CD4-positive, alpha-beta T cell treated with Interferon alpha-2 for 1 hour (primary cell): ENCODE measurements at regions not wholly inside any gene's neighbourhood (a gene's known extent, or its start where the extent isn't known, plus 50 kb on each side); places are given as distances from the start of the nearest gene placed in this dataset.

Experiments used
- DNase-seq, 2 donors: peaks; one replicate each; pipeline ENCODE4 v3.0.0-alpha.2; 2020 to 2022

- no peak for DNase-seq
These were observed 241.1 kb upstream of the KLF4 start for GRCh38 chr9:107730666-107731065.

GRCh38 chr9:107727086-107727780 is 237.7 kb upstream of the KLF4 start:
- no peak for DNase-seq

- DNase-seq: no peak
These were observed 233.4 kb upstream of the KLF4 start for GRCh38 chr9:107723015-107723414.

- DNase-seq: no peak
These were observed 232.2 kb upstream of the KLF4 start for GRCh38 chr9:107721705-107722245.

GRCh38 chr9:107720501-107720900 is 230.9 kb upstream of the KLF4 start:
- no peak for DNase-seq

GRCh38 chr9:107717529-107718314 is 228.2 kb upstream of the KLF4 start:
- no peak for DNase-seq

- DNase-seq: no peak
These were observed 226.2 kb upstream of the KLF4 start for GRCh38 chr9:107715740-107716139.

GRCh38 chr9:107713470-107713869 is 223.9 kb upstream of the KLF4 start:
- DNase-seq: no peak

- peak; percentile 0 to 17 for DNase-seq
These were observed 222.8 kb upstream of the KLF4 start for GRCh38 chr9:107712390-107712789.

GRCh38 chr9:107711542-107711941 is 222.0 kb upstream of the KLF4 start:
- no peak for DNase-seq

- DNase-seq: no peak
These were observed 221.4 kb upstream of the KLF4 start for GRCh38 chr9:107710953-107711352.

GRCh38 chr9:107710546-107710945 is 221.0 kb upstream of the KLF4 start:
- DNase-seq: no peak

GRCh38 chr9:107708791-107709190 is 219.2 kb upstream of the KLF4 start:
- DNase-seq: no peak

- DNase-seq: no peak
These were observed 218.4 kb upstream of the KLF4 start for GRCh38 chr9:107707915-107708441.

GRCh38 chr9:107707428-107707837 is 217.9 kb upstream of the KLF4 start:
- no peak for DNase-seq

- no peak for DNase-seq
These were observed 217.3 kb upstream of the KLF4 start for GRCh38 chr9:107706701-107707427.

GRCh38 chr9:107705521-107705920 is 216.0 kb upstream of the KLF4 start:
- DNase-seq: no peak

- DNase-seq: no peak
These were observed 215.2 kb upstream of the KLF4 start for GRCh38 chr9:107704774-107705173.

GRCh38 chr9:107703651-107704050 is 214.1 kb upstream of the KLF4 start:
- DNase-seq: no peak

GRCh38 chr9:107700847-107701246 is 211.3 kb upstream of the KLF4 start:
- DNase-seq: no peak

- DNase-seq: no peak
These were observed 209.7 kb upstream of the KLF4 start for GRCh38 chr9:107699231-107699630.

GRCh38 chr9:107698779-107699178 is 209.2 kb upstream of the KLF4 start:
- no peak for DNase-seq

GRCh38 chr9:107696302-107696701 is 206.7 kb upstream of the KLF4 start:
- no peak for DNase-seq
